Immature natural killer cell (primary cell): ENCODE measurements at regions not wholly inside any gene's neighbourhood (a gene's known extent, or its start where the extent isn't known, plus 50 kb on each side); places are given as distances from the start of the nearest gene placed in this dataset.
"Not testable (repeated sequence)": the region's sequence is repeated elsewhere in the genome, so short reads cannot be mapped to it uniquely, and the experiment has no call there.

Experiments used
- DNase-seq, 3 donors: peaks; one replicate each; pipeline ENCODE4 v3.0.0; 2022; ENCODE audit warnings: mixed read lengths in 1 of 3
- H3K27ac Mint-ChIP-seq, 6 donors: one replicate each; pipeline ENCODE4 v1.8.0; 2020; ENCODE audit warnings: mixed read lengths in 6 of 6, mild to moderate bottlenecking in 5 of 6, inconsistent platforms in 4 of 6, moderate library complexity in 3 of 6
- H3K27me3 Mint-ChIP-seq, 3 donors: one replicate each; pipeline ENCODE4 v1.8.0; 2020 to 2021; ENCODE audit warnings: low read depth in 3 of 3, mild to moderate bottlenecking in 3 of 3, mixed read lengths in 3 of 3, moderate library complexity in 3 of 3, inconsistent platforms in 1 of 3
- H3K36me3 Mint-ChIP-seq, 3 donors: one replicate each; pipeline ENCODE4 v1.8.0; 2020; ENCODE audit warnings: mixed read lengths in 3 of 3, inconsistent platforms in 2 of 3, mild to moderate bottlenecking in 2 of 3
- H3K4me1 Mint-ChIP-seq, 2 donors: one replicate each; pipeline ENCODE4 v1.8.0; 2020; ENCODE audit warnings: inconsistent platforms in 2 of 2, mild to moderate bottlenecking in 2 of 2, mixed read lengths in 2 of 2, moderate library complexity in 1 of 2
- H3K4me3 Mint-ChIP-seq, 5 donors: one replicate each; pipeline ENCODE4 v1.8.0; 2020; ENCODE audit warnings: mild to moderate bottlenecking in 5 of 5, mixed read lengths in 5 of 5, inconsistent platforms in 3 of 5, moderate library complexity in 3 of 5
- H3K9me3 Mint-ChIP-seq, 6 donors: one replicate each; pipeline ENCODE4 v1.8.0; 2020; ENCODE audit warnings: mild to moderate bottlenecking in 6 of 6, mixed read lengths in 6 of 6, inconsistent platforms in 4 of 6, moderate library complexity in 3 of 6

GRCh38 chr1:214769666-214770065, 166.7 kb downstream of the CENPF start:
- H3K9me3 Mint-ChIP-seq, result peaks cover 4 to 23% (median 12%) of the 10 kb centered on the region in 6 donors
- H3K4me3 Mint-ChIP-seq, H3K4me1 Mint-ChIP-seq, H3K27ac Mint-ChIP-seq, H3K27me3 Mint-ChIP-seq, H3K36me3 Mint-ChIP-seq, DNase-seq: not testable (repeated sequence)

GRCh38 chr1:214777364-214777763, 174.4 kb downstream of the CENPF start:
- Mint-ChIP-seq H3K36me3 (no peaks in the 10 kb centered on the region), H3K27ac (no peak overlapping the region), H3K4me3 (no peak overlapping the region), H3K4me1 (no peaks in the 10 kb centered on the region), H3K9me3 (peaks cover 0 to 17% (median 6%) of the 10 kb centered on the region in 6 donors), H3K27me3 (no peaks in the 10 kb centered on the region)
- no peak for DNase-seq

- no peak for DNase-seq
- no peak overlapping the region for H3K27ac Mint-ChIP-seq
- no peaks in the 10 kb centered on the region for H3K4me1 Mint-ChIP-seq
- peaks cover 2 to 16% (median 11%) of the 10 kb centered on the region in 6 donors for H3K9me3 Mint-ChIP-seq
- H3K27me3 Mint-ChIP-seq, result peaks cover 0 to 4% (median 0%) of the 10 kb centered on the region in 3 donors
- no peak overlapping the region for H3K4me3 Mint-ChIP-seq
- no peaks in the 10 kb centered on the region for H3K36me3 Mint-ChIP-seq
Measured at GRCh38 chr1:214791961-214792360, 189.0 kb downstream of the CENPF start.

GRCh38 chr1:214792527-214793186, 189.7 kb downstream of the CENPF start:
- Mint-ChIP-seq H3K27me3 (peaks cover 0 to 4% (median 0%) of the 10 kb centered on the region in 3 donors), H3K9me3 (peaks cover 2 to 19% (median 13%) of the 10 kb centered on the region in 6 donors), H3K27ac (no peak overlapping the region), H3K4me1 (no peaks in the 10 kb centered on the region), H3K4me3 (no peak overlapping the region), H3K36me3 (no peaks in the 10 kb centered on the region)
- no peak for DNase-seq

GRCh38 chr1:214793708-214794107, 190.7 kb downstream of the CENPF start:
- Mint-ChIP-seq H3K27ac (no peak overlapping the region), H3K4me3 (no peak overlapping the region)

GRCh38 chr1:214801191-214801590, 198.2 kb downstream of the CENPF start:
- Mint-ChIP-seq H3K4me3 (no peak overlapping the region), H3K27me3 (peaks cover 0 to 2% (median 2%) of the 10 kb centered on the region in 3 donors), H3K9me3 (peaks cover 2 to 29% (median 15%) of the 10 kb centered on the region in 6 donors), H3K4me1 (no peaks in the 10 kb centered on the region), H3K36me3 (no peaks in the 10 kb centered on the region), H3K27ac (no peak overlapping the region)
- no peak for DNase-seq

More at GRCh38 chr1:214793708-214794107, 190.7 kb downstream of the CENPF start:
- DNase-seq, result no peak
- H3K9me3 Mint-ChIP-seq, result peaks cover 0 to 19% (median 7%) of the 10 kb centered on the region in 6 donors
- no peaks in the 10 kb centered on the region for H3K36me3 Mint-ChIP-seq
- no peaks in the 10 kb centered on the region for H3K4me1 Mint-ChIP-seq
- peaks cover 0 to 4% (median 2%) of the 10 kb centered on the region in 3 donors for H3K27me3 Mint-ChIP-seq

- no peaks in the 10 kb centered on the region for H3K4me1 Mint-ChIP-seq
- no peak overlapping the region for H3K27ac Mint-ChIP-seq
- no peak overlapping the region for H3K4me3 Mint-ChIP-seq
- peaks cover 2% of the 10 kb centered on the region in 3 donors for H3K27me3 Mint-ChIP-seq
- H3K9me3 Mint-ChIP-seq, result peaks cover 3 to 30% (median 11%) of the 10 kb centered on the region in 6 donors
- H3K36me3 Mint-ChIP-seq, result no peaks in the 10 kb centered on the region
- no peak for DNase-seq
Measured at GRCh38 chr1:214808845-214809460, 206.0 kb downstream of the CENPF start.

GRCh38 chr1:214816603-214817002, 213.6 kb downstream of the CENPF start:
- H3K9me3 Mint-ChIP-seq, result peaks cover 0 to 37% (median 10%) of the 10 kb centered on the region in 6 donors
- H3K4me1 Mint-ChIP-seq, result no peaks in the 10 kb centered on the region
- H3K27ac Mint-ChIP-seq, result no peak overlapping the region
- H3K4me3 Mint-ChIP-seq, result no peak overlapping the region
- H3K27me3 Mint-ChIP-seq, result peaks cover 2 to 3% (median 2%) of the 10 kb centered on the region in 3 donors
- no peaks in the 10 kb centered on the region for H3K36me3 Mint-ChIP-seq
- no peak for DNase-seq

GRCh38 chr1:214823311-214824117, 220.5 kb downstream of the CENPF start:
- Mint-ChIP-seq H3K9me3 (peaks cover 2 to 42% (median 12%) of the 10 kb centered on the region in 6 donors), H3K27ac (no peak overlapping the region), H3K27me3 (peaks cover 0 to 1% (median 0%) of the 10 kb centered on the region in 3 donors), H3K4me3 (no peak overlapping the region), H3K36me3 (peaks cover 0 to 4% (median 0%) of the 10 kb centered on the region in 3 donors), H3K4me1 (no peaks in the 10 kb centered on the region)
- DNase-seq, result no peak

- H3K27ac Mint-ChIP-seq, result no peak overlapping the region
- H3K9me3 Mint-ChIP-seq, result peaks cover under 1 to 48% (median 12%) of the 10 kb centered on the region in 6 donors
- H3K4me3 Mint-ChIP-seq, result no peak overlapping the region
- no peak for DNase-seq
- no peaks in the 10 kb centered on the region for H3K4me1 Mint-ChIP-seq
- peaks cover 0 to 4% (median 0%) of the 10 kb centered on the region in 3 donors for H3K36me3 Mint-ChIP-seq
- H3K27me3 Mint-ChIP-seq, result peaks cover 0 to 1% (median 0%) of the 10 kb centered on the region in 3 donors
Measured at GRCh38 chr1:214824763-214825162, 221.8 kb downstream of the CENPF start.

- Mint-ChIP-seq H3K36me3 (peaks cover 0 to 4% (median 0%) of the 10 kb centered on the region in 3 donors), H3K9me3 (peaks cover 0 to 42% (median 8%) of the 10 kb centered on the region in 6 donors), H3K4me3 (no peak overlapping the region), H3K27ac (no peak overlapping the region), H3K4me1 (no peaks in the 10 kb centered on the region), H3K27me3 (peaks cover 0 to 1% (median 0%) of the 10 kb centered on the region in 3 donors)
- no peak for DNase-seq
Measured at GRCh38 chr1:214826619-214827018, 223.6 kb downstream of the CENPF start.

- peaks cover 0 to 1% (median 0%) of the 10 kb centered on the region in 3 donors for H3K27me3 Mint-ChIP-seq
- H3K4me1 Mint-ChIP-seq, result no peaks in the 10 kb centered on the region
- no peak for DNase-seq
- peaks cover 4 to 37% (median 7%) of the 10 kb centered on the region in 6 donors for H3K9me3 Mint-ChIP-seq
- no peak overlapping the region for H3K4me3 Mint-ChIP-seq
- no peak overlapping the region for H3K27ac Mint-ChIP-seq
- H3K36me3 Mint-ChIP-seq, result no peaks in the 10 kb centered on the region
Measured at GRCh38 chr1:214827883-214828282, 224.9 kb downstream of the CENPF start.

- Mint-ChIP-seq H3K4me1 (no peaks in the 10 kb centered on the region), H3K4me3 (no peak overlapping the region), H3K27ac (no peak overlapping the region), H3K27me3 (peaks cover 0 to 1% (median 0%) of the 10 kb centered on the region in 3 donors), H3K9me3 (peaks cover 1 to 24% (median 6%) of the 10 kb centered on the region in 6 donors), H3K36me3 (no peaks in the 10 kb centered on the region)
- DNase-seq, result no peak
Measured at GRCh38 chr1:214830941-214831340, 227.9 kb downstream of the CENPF start.

GRCh38 chr1:214831956-214832355, 229.0 kb downstream of the CENPF start:
- H3K4me1 Mint-ChIP-seq, result no peaks in the 10 kb centered on the region
- H3K36me3 Mint-ChIP-seq, result no peaks in the 10 kb centered on the region
- H3K9me3 Mint-ChIP-seq, result peaks cover 1 to 25% (median 5%) of the 10 kb centered on the region in 6 donors
- DNase-seq, result no peak
- H3K27me3 Mint-ChIP-seq, result peaks cover 0 to 1% (median 0%) of the 10 kb centered on the region in 3 donors
- no peak overlapping the region for H3K4me3 Mint-ChIP-seq
- H3K27ac Mint-ChIP-seq, result no peak overlapping the region
